Glomerular endothelial cell (primary cell): ENCODE measurements at regions not wholly inside any gene's neighbourhood (a gene's known extent, or its start where the extent isn't known, plus 50 kb on each side); places are given as distances from the start of the nearest gene placed in this dataset.
A peak's percentile ranks its signal among the peaks of the same experiment; 100 is the strongest.
"Not testable (repeated sequence)": the region's sequence is repeated elsewhere in the genome, so short reads cannot be mapped to it uniquely, and the experiment has no call there.

ENCODE experiments used
- DNase-seq: peaks from one replicate; pipeline ENCODE4 v3.0.0-alpha.2; 2011; ENCODE audit warnings: low read depth, low spot score; ENCODE audit errors: extremely low read depth

- no peak for DNase-seq
Measured at GRCh38 chr14:44388306-44388705, 118.8 kb downstream of the FSCB start.

- DNase-seq, result no peak
Measured at GRCh38 chr14:44385906-44386305, 121.2 kb downstream of the FSCB start.

GRCh38 chr14:44385296-44385695 lies 121.8 kb downstream of the FSCB start:
- not testable (repeated sequence) for DNase-seq

GRCh38 chr14:44384601-44385293 lies 122.3 kb downstream of the FSCB start:
- not testable (repeated sequence) for DNase-seq

GRCh38 chr14:44384093-44384492 lies 123.0 kb downstream of the FSCB start:
- DNase-seq, result no peak

- DNase-seq, result no peak
Measured at GRCh38 chr14:44383636-44384035, 123.4 kb downstream of the FSCB start.

GRCh38 chr14:44379292-44379977 lies 127.6 kb downstream of the FSCB start:
- no peak for DNase-seq

GRCh38 chr14:44374906-44375305 lies 132.2 kb downstream of the FSCB start:
- no peak for DNase-seq

GRCh38 chr14:44372807-44373489 lies 134.1 kb downstream of the FSCB start:
- DNase-seq, result no peak

- no peak for DNase-seq
Measured at GRCh38 chr14:44372231-44372630, 134.9 kb downstream of the FSCB start.

- no peak for DNase-seq
Measured at GRCh38 chr14:44370727-44371126, 136.4 kb downstream of the FSCB start.

GRCh38 chr14:44369401-44370123 lies 137.5 kb downstream of the FSCB start:
- no peak for DNase-seq

- no peak for DNase-seq
Measured at GRCh38 chr14:44361083-44361482, 146.0 kb downstream of the FSCB start.

- no peak for DNase-seq
Measured at GRCh38 chr14:44353805-44354204, 153.3 kb downstream of the FSCB start.

GRCh38 chr14:44352201-44352600 lies 154.9 kb downstream of the FSCB start:
- no peak for DNase-seq

- no peak for DNase-seq
Measured at GRCh38 chr14:44347316-44347715, 159.8 kb downstream of the FSCB start.

- DNase-seq, result no peak
Measured at GRCh38 chr14:44341116-44341515, 166.0 kb downstream of the FSCB start.

- no peak for DNase-seq
Measured at GRCh38 chr14:44339862-44340261, 167.2 kb downstream of the FSCB start.

GRCh38 chr14:44339231-44339630 lies 167.9 kb downstream of the FSCB start:
- no peak for DNase-seq

GRCh38 chr14:44317441-44317746 lies 189.7 kb downstream of the FSCB start:
- no peak for DNase-seq

- peak; percentile 3 for DNase-seq
Measured at GRCh38 chr14:44316647-44317440, 190.2 kb downstream of the FSCB start.
